NB4 (cell line): ENCODE measurements at regions not wholly inside any gene's neighbourhood (a gene's known extent, or its start where the extent isn't known, plus 50 kb on each side); places are given as distances from the start of the nearest gene placed in this dataset.

Experiments used
- TF ChIP-seq, protein P1 (sequence below): IDR thresholded peaks from one replicate; pipeline ENCODE4 v1.5.1; 2012; ENCODE audit warnings: low read depth, low read length
- TF ChIP-seq, protein P2 (sequence below): IDR thresholded peaks from 2 replicates; pipeline ENCODE4 v1.6.1; 2011; ENCODE audit warnings: low read depth, low read length

DNA sequence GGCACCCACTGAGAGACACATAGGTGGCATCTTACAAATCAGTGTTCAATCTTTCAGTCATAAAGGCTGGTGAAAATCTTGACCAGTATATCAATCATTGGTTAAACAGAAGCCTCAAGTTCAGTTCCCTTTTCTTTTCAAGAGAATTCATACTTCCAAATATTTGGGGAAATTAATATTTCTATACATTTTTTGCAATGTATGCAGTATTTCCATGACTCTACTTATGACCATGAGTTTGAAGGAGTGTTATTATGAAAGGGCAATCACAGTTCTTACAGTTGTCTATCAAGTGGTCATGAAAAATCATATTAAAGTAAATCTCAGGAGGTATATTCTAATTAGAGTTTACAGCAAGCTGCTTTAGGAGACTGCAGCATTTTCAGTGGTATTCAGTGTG is 724.0 kb downstream of the ANKRD7 start:
- TF ChIP-seq, protein P1, sequence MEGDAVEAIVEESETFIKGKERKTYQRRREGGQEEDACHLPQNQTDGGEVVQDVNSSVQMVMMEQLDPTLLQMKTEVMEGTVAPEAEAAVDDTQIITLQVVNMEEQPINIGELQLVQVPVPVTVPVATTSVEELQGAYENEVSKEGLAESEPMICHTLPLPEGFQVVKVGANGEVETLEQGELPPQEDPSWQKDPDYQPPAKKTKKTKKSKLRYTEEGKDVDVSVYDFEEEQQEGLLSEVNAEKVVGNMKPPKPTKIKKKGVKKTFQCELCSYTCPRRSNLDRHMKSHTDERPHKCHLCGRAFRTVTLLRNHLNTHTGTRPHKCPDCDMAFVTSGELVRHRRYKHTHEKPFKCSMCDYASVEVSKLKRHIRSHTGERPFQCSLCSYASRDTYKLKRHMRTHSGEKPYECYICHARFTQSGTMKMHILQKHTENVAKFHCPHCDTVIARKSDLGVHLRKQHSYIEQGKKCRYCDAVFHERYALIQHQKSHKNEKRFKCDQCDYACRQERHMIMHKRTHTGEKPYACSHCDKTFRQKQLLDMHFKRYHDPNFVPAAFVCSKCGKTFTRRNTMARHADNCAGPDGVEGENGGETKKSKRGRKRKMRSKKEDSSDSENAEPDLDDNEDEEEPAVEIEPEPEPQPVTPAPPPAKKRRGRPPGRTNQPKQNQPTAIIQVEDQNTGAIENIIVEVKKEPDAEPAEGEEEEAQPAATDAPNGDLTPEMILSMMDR, result no peak
- TF ChIP-seq, protein P2, sequence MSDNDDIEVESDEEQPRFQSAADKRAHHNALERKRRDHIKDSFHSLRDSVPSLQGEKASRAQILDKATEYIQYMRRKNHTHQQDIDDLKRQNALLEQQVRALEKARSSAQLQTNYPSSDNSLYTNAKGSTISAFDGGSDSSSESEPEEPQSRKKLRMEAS, result no peak
